Muscle of back (tissue), 3 donors: ENCODE measurements at regions not wholly inside any gene's neighbourhood (a gene's known extent, or its start where the extent isn't known, plus 50 kb on each side); places are given as distances from the start of the nearest gene placed in this dataset.
A peak's percentile ranks its signal among the peaks of the same experiment; 100 is the strongest.

ENCODE experiments used
- DNase-seq, 3 donors: peaks; one replicate each; pipeline versions ENCODE4 v3.0.0 to v3.0.0-alpha.2; 2013

GRCh38 chr1:219317762-219318353 is 144.2 kb downstream of the LYPLAL1 start:
- DNase-seq: no peak

GRCh38 chr1:219316066-219316465 is 142.4 kb downstream of the LYPLAL1 start:
- no peak for DNase-seq

- no peak for DNase-seq
Measured at GRCh38 chr1:219313961-219314360, 140.3 kb downstream of the LYPLAL1 start.

- DNase-seq: no peak
Measured at GRCh38 chr1:219312967-219313366, 139.3 kb downstream of the LYPLAL1 start.

- no peak for DNase-seq
Measured at GRCh38 chr1:219310181-219310728, 136.6 kb downstream of the LYPLAL1 start.

GRCh38 chr1:219308367-219308766 is 134.7 kb downstream of the LYPLAL1 start:
- DNase-seq: no peak

GRCh38 chr1:219304227-219305226 is 130.8 kb downstream of the LYPLAL1 start:
- DNase-seq: no peak

- DNase-seq: no peak
Measured at GRCh38 chr1:219302697-219303096, 129.0 kb downstream of the LYPLAL1 start.

GRCh38 chr1:219299420-219299819 is 125.7 kb downstream of the LYPLAL1 start:
- peak in 2 of 3 donors; percentile 53 to 61 for DNase-seq

- DNase-seq: peak; percentile 79 to 89 (median 85)
Measured at GRCh38 chr1:219298571-219299148, 125.0 kb downstream of the LYPLAL1 start.

- DNase-seq: peak in 2 of 3 donors; percentile 65 to 87
Measured at GRCh38 chr1:219296430-219297355, 123.0 kb downstream of the LYPLAL1 start.

- no peak for DNase-seq
Measured at GRCh38 chr1:219294251-219294650, 120.6 kb downstream of the LYPLAL1 start.

- peak in 2 of 3 donors; percentile 43 to 73 for DNase-seq
Measured at GRCh38 chr1:219293410-219293809, 119.7 kb downstream of the LYPLAL1 start.

GRCh38 chr1:219292999-219293398 is 119.3 kb downstream of the LYPLAL1 start:
- DNase-seq: peak in 2 of 3 donors; percentile 55 to 83

- no peak for DNase-seq
Measured at GRCh38 chr1:219292341-219292740, 118.7 kb downstream of the LYPLAL1 start.

GRCh38 chr1:219289171-219289570 is 115.5 kb downstream of the LYPLAL1 start:
- no peak for DNase-seq

GRCh38 chr1:219283541-219283940 is 109.9 kb downstream of the LYPLAL1 start:
- no peak for DNase-seq

GRCh38 chr1:219281831-219282230 is 108.2 kb downstream of the LYPLAL1 start:
- DNase-seq: no peak

- DNase-seq: no peak
Measured at GRCh38 chr1:219279017-219279770, 105.5 kb downstream of the LYPLAL1 start.

- DNase-seq: no peak
Measured at GRCh38 chr1:219278288-219278687, 104.6 kb downstream of the LYPLAL1 start.
